AG09309 (cell line): ENCODE measurements at regions not wholly inside any gene's neighbourhood (a gene's known extent, or its start where the extent isn't known, plus 50 kb on each side); places are given as distances from the start of the nearest gene placed in this dataset.

Source experiments
- DNase-seq: peaks from one replicate; pipeline ENCODE4 v3.0.0-alpha.2; 2010; ENCODE audit warnings: low read depth
- H3K4me3 ChIP-seq: 2 replicates; pipeline ENCODE4 v1.5.1; 2011; ENCODE audit warnings: mild to moderate bottlenecking, low read depth, low read length, moderate library complexity; ENCODE audit not compliant: control insufficient read depth
- CTCF ChIP-seq: IDR thresholded peaks from 2 replicates; pipeline ENCODE4 v1.5.1; 2011; ENCODE audit warnings: mild to moderate bottlenecking, low read depth, low read length, inconsistent platforms; ENCODE audit not compliant: insufficient read depth, control insufficient read depth; ENCODE audit errors: missing control alignments

DNA sequence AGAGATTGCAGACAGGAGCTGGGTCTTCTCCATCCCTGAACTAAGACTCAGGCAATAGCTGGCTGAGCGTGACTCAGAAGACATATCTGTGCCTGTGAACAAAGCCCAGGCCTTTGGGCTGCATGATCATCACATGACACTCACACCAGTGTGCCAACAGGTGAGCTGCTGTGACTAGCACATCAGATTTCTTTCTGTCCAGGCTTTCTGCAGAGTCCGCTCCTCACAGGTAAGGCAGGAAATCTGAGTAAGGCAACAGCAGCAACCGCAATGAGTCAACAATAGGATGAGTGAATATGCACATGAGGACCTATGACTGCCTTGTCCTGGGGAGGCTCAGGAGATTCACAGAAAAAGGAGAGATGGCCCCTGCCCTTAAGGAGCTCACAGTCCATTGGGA is 293.6 kb downstream of the ACTL7B start:
- no peak overlapping the region for H3K4me3 ChIP-seq
- TF ChIP-seq CTCF, result no peak
- DNase-seq, result no peak

DNA sequence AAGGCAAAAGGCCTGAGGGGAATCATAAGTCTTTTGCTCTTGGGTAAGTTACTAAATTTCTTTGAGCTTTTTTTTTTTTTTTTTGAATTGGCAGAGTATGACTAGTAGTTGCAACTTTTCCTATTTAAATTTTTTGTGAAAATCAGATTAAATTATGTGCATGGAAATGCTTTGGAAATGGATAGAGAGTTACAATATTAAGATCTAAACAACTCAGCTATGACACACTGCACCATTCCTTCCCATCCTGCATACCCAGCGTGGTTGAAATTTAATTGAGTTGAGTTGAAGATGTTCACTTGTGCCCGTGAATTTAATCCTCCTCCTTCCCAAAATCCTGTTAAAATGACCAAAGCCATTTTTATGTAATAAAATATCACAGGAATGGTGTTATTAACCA is 296.4 kb downstream of the ACTL7B start:
- no peak overlapping the region for H3K4me3 ChIP-seq
- DNase-seq, result no peak
- TF ChIP-seq CTCF, result no peak

- TF ChIP-seq CTCF, result no peak
- H3K4me3 ChIP-seq, result no peak overlapping the region
- DNase-seq, result no peak
Observed at GRCh38 chr9:108554831-108555230, 301.0 kb downstream of the ACTL7B start.

DNA sequence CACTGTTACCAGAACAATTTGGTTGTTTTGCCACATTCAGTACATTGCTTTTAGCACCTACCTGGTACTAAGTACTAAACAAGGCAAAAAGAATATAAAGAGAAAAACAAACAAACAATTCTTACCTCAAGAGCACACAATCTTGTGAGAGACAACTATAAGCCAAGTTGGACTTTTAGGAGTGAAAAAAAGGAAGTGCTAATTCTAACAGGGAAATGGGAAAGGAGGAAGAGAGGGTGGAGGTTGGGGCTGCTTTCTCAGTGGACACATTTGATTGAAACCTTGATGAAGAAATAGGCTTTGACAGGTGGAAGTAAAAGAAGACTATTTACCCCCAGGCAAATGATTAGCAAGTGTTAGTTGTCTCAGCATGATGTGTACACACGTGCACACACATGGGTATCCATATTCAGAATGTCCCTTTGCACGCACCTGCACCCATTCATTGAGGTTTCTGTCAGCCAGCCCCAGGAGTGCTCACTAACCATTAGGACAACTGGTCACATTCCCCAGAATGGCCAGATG is 302.6 kb downstream of the ACTL7B start:
- no peak overlapping the region for H3K4me3 ChIP-seq
- TF ChIP-seq CTCF, result no peak
- no peak for DNase-seq

GRCh38 chr9:108552459-108553040 is 303.2 kb downstream of the ACTL7B start:
- no peak overlapping the region for H3K4me3 ChIP-seq
- DNase-seq, result no peak
- TF ChIP-seq CTCF, result no peak

GRCh38 chr9:108551030-108551841 is 304.6 kb downstream of the ACTL7B start:
- H3K4me3 ChIP-seq, result peak overlapping the region; percentile 12
- DNase-seq, result peak; percentile 83
- TF ChIP-seq CTCF, result no peak
